H1 (cell line): ENCODE measurements at regions not wholly inside any gene's neighbourhood (a gene's known extent, or its start where the extent isn't known, plus 50 kb on each side); places are given as distances from the start of the nearest gene placed in this dataset.
"Not testable (repeated sequence)": the region's sequence is repeated elsewhere in the genome, so short reads cannot be mapped to it uniquely, and the experiment has no call there.

Experiments
- CTCF ChIA-PET: fragments of 300-600 bp; sonication (Branson Sonifier 250); formaldehyde crosslinking; loops from one replicate; lab custom pipeline; 2021; ENCODE audit not compliant: partially characterized antibody; lab: Charles Lee
- POLR2A ChIA-PET: fragments of 300-600 bp; sonication (Branson Sonifier 250); formaldehyde crosslinking; loops from one replicate; lab custom pipeline; 2021; ENCODE audit warnings: inconsistent platforms; ENCODE audit not compliant: partially characterized antibody; lab: Charles Lee
- DNase-seq, 2 experiments: peaks; one replicate each; pipeline versions ENCODE4 v3.0.0 to v3.0.0-alpha.2; 2010 to 2022; ENCODE audit warnings: low spot score in 2 of 2, low read depth in 1 of 2, mixed read lengths in 1 of 2
- FAIRE-seq: peaks from 2 replicates; lab custom pipeline; 2011; peaks lifted over from hg19 to GRCh38; lab: Jason Lieb, UNC
- H2AFZ ChIP-seq: 2 replicates; pipeline ENCODE4 v1.8.1; 2012; ENCODE audit warnings: low read length, inconsistent platforms
- H2AK5ac ChIP-seq: 2 replicates; pipeline ENCODE4 v1.6.1; 2013; ENCODE audit warnings: low read depth, low read length
- H2BK120ac ChIP-seq: replicated peaks from 2 replicates; pipeline ENCODE3; 2013; ENCODE audit warnings: low read depth, low read length, inconsistent platforms
- H2BK12ac ChIP-seq: 2 replicates; pipeline ENCODE4 v1.6.1; 2013; ENCODE audit warnings: low read depth, low read length
- H2BK15ac ChIP-seq: 2 replicates; pipeline ENCODE4 v1.6.1; 2013; ENCODE audit warnings: low read length
- H2BK20ac ChIP-seq: 2 replicates; pipeline ENCODE4 v1.6.1; 2013; ENCODE audit warnings: low read length
- H2BK5ac ChIP-seq: 2 replicates; pipeline ENCODE4 v1.6.1; 2013; ENCODE audit warnings: low read depth, low read length
- H3K14ac ChIP-seq: 2 replicates; pipeline ENCODE4 v1.6.1; 2013; ENCODE audit warnings: inconsistent platforms; ENCODE audit not compliant: insufficient read length
- H3K18ac ChIP-seq: 2 replicates; pipeline ENCODE4 v1.6.1; 2013; ENCODE audit warnings: low read length; ENCODE audit errors: extremely low read depth
- H3K23ac ChIP-seq: 2 replicates; pipeline ENCODE4 v1.6.1; 2013; ENCODE audit warnings: inconsistent platforms; ENCODE audit not compliant: insufficient read length
- H3K23me2 ChIP-seq: 2 replicates; pipeline ENCODE4 v1.6.1; 2013; ENCODE audit warnings: low read depth, low read length
- H3K27ac ChIP-seq: 2 replicates; pipeline ENCODE4 v1.6.1; 2011; ENCODE audit warnings: low read depth, low read length, inconsistent platforms
- H3K27me3 ChIP-seq, 4 experiments: replicated peaks in 1 of 4; 1 replicate in 1 of 4; 2 replicates in 3 of 4; pipeline versions ENCODE4 v1.6.1 to v1.8.1; 2011 to 2013; ENCODE audit warnings: low read length in 3 of 4, mild to moderate bottlenecking in 3 of 4, inconsistent platforms in 2 of 4, mixed read lengths in 2 of 4, moderate library complexity in 1 of 4; ENCODE audit not compliant: control insufficient read depth in 3 of 4, insufficient read depth in 3 of 4; ENCODE audit errors: extremely low read depth in 1 of 4
- H3K36me3 ChIP-seq, 4 experiments: 2 replicates each; pipeline versions ENCODE4 v1.6.1 to v1.8.1; 2011 to 2013; ENCODE audit warnings: mild to moderate bottlenecking in 4 of 4, low read length in 3 of 4, moderate library complexity in 2 of 4, control low read depth in 1 of 4, inconsistent platforms in 1 of 4; ENCODE audit not compliant: insufficient read depth in 4 of 4, control insufficient read depth in 2 of 4
- H3K4ac ChIP-seq: replicated peaks from 2 replicates; pipeline ENCODE3; 2013; ENCODE audit warnings: low read length, low read depth, mixed read lengths, inconsistent platforms; ENCODE audit not compliant: insufficient read length
- H3K4me1 ChIP-seq, 4 experiments: replicated peaks in 1 of 4; 1 replicate in 1 of 4; 2 replicates in 3 of 4; pipeline versions ENCODE4 v1.6.1 to v1.8.1; 2011 to 2013; ENCODE audit warnings: low read length in 3 of 4, inconsistent platforms in 2 of 4, mixed read lengths in 1 of 4; ENCODE audit not compliant: insufficient read depth in 4 of 4, control insufficient read depth in 3 of 4
- H3K4me2 ChIP-seq, 2 experiments: 2 replicates each; pipeline versions ENCODE4 v1.6.1 to v1.8.1; 2011 to 2013; ENCODE audit warnings: low read depth in 2 of 2, low read length in 2 of 2, control low read depth in 1 of 2, inconsistent platforms in 1 of 2, mild to moderate bottlenecking in 1 of 2; ENCODE audit not compliant: insufficient read depth in 1 of 2
- H3K4me3 ChIP-seq, 4 experiments: fragments of 200-600, 300-600 bp in 1 of 4; sonication (generic), shearing (Covaris generic), sonication (Bioruptor Twin) in 1 of 4; 2 replicates each; pipeline versions ENCODE4 v1.5.1 to v1.8.1; 2011 to 2016; ENCODE audit warnings: low read length in 4 of 4, low read depth in 3 of 4, control low read depth in 2 of 4, inconsistent platforms in 2 of 4, mild to moderate bottlenecking in 2 of 4, mixed read lengths in 1 of 4, moderate library complexity in 1 of 4; ENCODE audit not compliant: insufficient read depth in 2 of 4; ENCODE audit errors: extremely low read depth in 1 of 4
- H3K56ac ChIP-seq: replicated peaks from 2 replicates; pipeline ENCODE3; 2013; ENCODE audit warnings: low read depth, mild to moderate bottlenecking, mixed read lengths, low read length, inconsistent platforms; ENCODE audit not compliant: insufficient read length
- H3K79me1 ChIP-seq: 2 replicates; pipeline ENCODE4 v1.6.1; 2013; ENCODE audit warnings: low read depth, low read length, control low read depth
- H3K79me2 ChIP-seq, 2 experiments: 2 replicates each; pipeline versions ENCODE4 v1.6.1 to v1.8.1; 2012 to 2013; ENCODE audit warnings: low read length in 2 of 2, mild to moderate bottlenecking in 2 of 2, inconsistent platforms in 1 of 2; ENCODE audit not compliant: insufficient read depth in 2 of 2, control insufficient read depth in 1 of 2
- H3K9ac ChIP-seq, 4 experiments: replicated peaks in 1 of 4; 1 replicate in 1 of 4; 2 replicates in 3 of 4; pipeline versions ENCODE4 v1.6.1 to v1.8.1; 2011 to 2013; ENCODE audit warnings: low read depth in 3 of 4, low read length in 3 of 4, control low read depth in 2 of 4, mild to moderate bottlenecking in 2 of 4, moderate library complexity in 2 of 4, inconsistent platforms in 1 of 4; ENCODE audit errors: extremely low read depth in 1 of 4
- H3K9me3 ChIP-seq, 2 experiments: 2 replicates each; pipeline versions ENCODE4 v1.6.1 to v1.8.1; 2012 to 2013; ENCODE audit warnings: mild to moderate bottlenecking in 2 of 2, moderate library complexity in 2 of 2, control low read depth in 1 of 2, inconsistent platforms in 1 of 2, low read depth in 1 of 2, low read length in 1 of 2, mixed read lengths in 1 of 2; ENCODE audit not compliant: insufficient read depth in 2 of 2
- H4K20me1 ChIP-seq, 2 experiments: replicated peaks in 1 of 2; 2 replicates each; pipeline versions ENCODE3 to v1.8.1; 2011 to 2013; ENCODE audit warnings: inconsistent platforms in 2 of 2, low read length in 2 of 2, mild to moderate bottlenecking in 1 of 2; ENCODE audit not compliant: insufficient read depth in 2 of 2, control insufficient read depth in 1 of 2
- H4K5ac ChIP-seq: 2 replicates; pipeline ENCODE4 v1.6.1; 2013; ENCODE audit warnings: low read length, low read depth, mixed read lengths, inconsistent platforms; ENCODE audit not compliant: insufficient read length
- H4K8ac ChIP-seq: 2 replicates; pipeline ENCODE4 v1.8.0; 2013; ENCODE audit warnings: mild to moderate bottlenecking, moderate library complexity, low read length, inconsistent platforms; ENCODE audit not compliant: insufficient read depth; ENCODE audit errors: extremely low read depth
- H4K91ac ChIP-seq: replicated peaks from 2 replicates; pipeline ENCODE3; 2013; ENCODE audit warnings: low read length, mixed read lengths, inconsistent platforms; ENCODE audit not compliant: insufficient read length
- CHD1 ChIP-seq: IDR thresholded peaks from 2 replicates; pipeline ENCODE4 v1.6.1; 2012; ENCODE audit warnings: low read depth, low read length, improper control_type of control experiment
- WGBS, 2 experiments: shearing (Covaris generic) in 1 of 2; methylation state at CpG; one replicate each; pipeline versions ENCODE4 v1.1.6 to v1.1.7; 2013 to 2015; ENCODE audit warnings: low lambda C conversion rate in 2 of 2, mixed read lengths in 2 of 2, inconsistent platforms in 1 of 2, low coverage in 1 of 2, missing lambda C conversion rate in 1 of 2; ENCODE audit not compliant: insufficient replicate concordance in 2 of 2, insufficient coverage in 1 of 2, insufficient read length in 1 of 2; ENCODE audit errors: extremely low coverage in 1 of 2, missing lambda C conversion rate in 1 of 2; 5-methylcytosine and 5-hydroxymethylcytosine counted together

DNA sequence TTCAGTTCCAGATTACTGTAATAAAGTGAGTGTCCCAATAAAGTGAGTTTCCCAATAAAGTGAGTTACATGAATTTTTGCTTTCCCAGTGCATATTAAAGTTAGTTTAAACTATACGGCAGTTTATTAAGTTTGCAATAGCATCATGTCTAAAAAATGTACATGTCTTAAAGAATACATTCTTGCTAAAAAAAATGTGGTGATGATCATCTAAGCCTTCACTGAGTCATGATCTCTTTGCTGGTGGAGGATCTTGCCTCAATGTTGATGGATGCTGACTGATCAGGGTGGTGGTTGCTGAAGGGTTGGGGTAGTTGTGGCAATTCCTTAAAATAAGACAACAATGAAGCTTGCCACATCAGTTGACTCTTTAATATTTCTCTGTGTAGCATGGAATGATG lies 664.2 kb downstream of the TDRD15 start (continued):
- TF ChIP-seq CHD1 = no peak

DNA sequence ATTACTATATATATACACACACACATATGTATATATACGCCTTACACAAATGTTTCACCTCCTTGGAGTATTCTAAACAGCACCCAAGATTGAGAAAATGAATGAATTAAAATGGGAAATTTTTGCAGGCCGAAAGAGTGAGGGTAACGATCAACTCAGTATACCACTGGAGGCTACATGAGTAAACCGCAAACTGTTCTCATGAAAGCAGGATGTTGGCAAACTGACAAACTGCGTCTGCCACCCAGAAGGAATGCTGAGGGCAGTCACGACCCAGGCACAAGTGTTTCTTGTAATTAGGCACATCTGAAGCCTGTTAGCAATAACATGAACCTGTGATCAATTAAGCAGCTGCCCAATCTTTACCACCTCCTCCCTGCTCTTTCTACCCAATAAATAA lies 666.5 kb downstream of the TDRD15 start:
- H3K56ac ChIP-seq, DNase-seq, H3K4me2 ChIP-seq, H3K27me3 ChIP-seq, H3K18ac ChIP-seq, POLR2A ChIA-PET, H3K4ac ChIP-seq, H3K4me1 ChIP-seq, FAIRE-seq, H3K79me1 ChIP-seq, H2BK20ac ChIP-seq, H2AK5ac ChIP-seq, H2BK5ac ChIP-seq, H2BK12ac ChIP-seq, H3K23ac ChIP-seq, H3K9ac ChIP-seq, H3K9me3 ChIP-seq, H2AFZ ChIP-seq, H3K36me3 ChIP-seq, H3K27ac ChIP-seq, H3K4me3 ChIP-seq, H3K23me2 ChIP-seq, H2BK15ac ChIP-seq, H4K8ac ChIP-seq, H4K20me1 ChIP-seq, H3K14ac ChIP-seq, H2BK120ac ChIP-seq, H4K91ac ChIP-seq, H3K79me2 ChIP-seq, H4K5ac ChIP-seq: not testable (repeated sequence)
- 90% methylated on average over 6 of the region's 6 CpGs; no CpG with 5 or more reads in 1 of the 2 experiments for WGBS, 2 experiments
- CTCF ChIA-PET = interaction anchor here (0.6 kb wide), 1 partner anchor 360 kb away, joined by 3 read pairs; no protein-coding TSS in a partner anchor
